ENCODE measurements at regions not wholly inside any gene's neighbourhood (a gene's known extent, or its start where the extent isn't known, plus 50 kb on each side); places are given as distances from the start of the nearest gene placed in this dataset.

DNA sequence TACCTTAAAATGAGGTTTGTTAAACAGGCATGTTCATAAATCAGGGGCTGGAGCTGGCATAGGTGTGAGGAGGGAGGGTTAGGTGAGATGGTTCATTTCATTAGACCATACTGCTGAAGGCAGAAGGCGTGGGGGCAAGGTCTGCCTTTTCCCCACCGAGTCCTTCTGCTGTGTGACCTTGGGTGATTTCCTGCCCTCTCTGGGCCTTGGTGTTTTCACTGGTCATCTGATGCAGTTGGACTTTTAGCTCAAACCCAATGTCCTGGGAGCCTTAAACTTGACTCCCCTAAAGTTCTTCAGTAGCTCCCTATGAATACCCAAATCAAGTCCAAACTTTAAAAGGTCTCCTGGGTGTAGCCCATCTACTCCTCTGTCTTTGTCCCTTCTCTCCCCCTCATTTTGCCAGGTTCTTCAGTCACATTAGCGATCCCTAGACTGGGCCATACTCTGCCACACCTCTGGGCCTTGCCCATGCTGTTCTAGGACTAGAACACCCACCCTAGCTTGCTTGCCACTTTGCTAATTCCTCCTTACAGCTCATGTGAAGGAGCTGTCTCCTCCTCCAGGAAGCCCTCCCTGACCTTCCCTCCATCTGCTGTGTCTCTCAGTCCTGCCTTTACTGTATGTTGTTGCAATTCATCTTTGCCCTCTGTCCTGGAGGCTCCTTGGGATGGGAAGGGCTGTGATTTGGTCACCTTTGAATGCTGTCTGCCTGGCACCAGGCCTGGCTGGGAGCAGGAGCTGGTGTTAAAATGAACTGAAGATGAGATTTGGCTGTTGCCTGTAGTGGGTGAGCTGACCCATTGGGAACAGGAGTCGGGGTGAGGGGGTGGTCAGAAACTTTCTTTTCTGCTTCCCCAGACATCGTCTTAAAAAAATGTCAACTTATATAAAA, 85.4 kb upstream of the HS6ST1 start:
- DNase-seq: no peak

DNA sequence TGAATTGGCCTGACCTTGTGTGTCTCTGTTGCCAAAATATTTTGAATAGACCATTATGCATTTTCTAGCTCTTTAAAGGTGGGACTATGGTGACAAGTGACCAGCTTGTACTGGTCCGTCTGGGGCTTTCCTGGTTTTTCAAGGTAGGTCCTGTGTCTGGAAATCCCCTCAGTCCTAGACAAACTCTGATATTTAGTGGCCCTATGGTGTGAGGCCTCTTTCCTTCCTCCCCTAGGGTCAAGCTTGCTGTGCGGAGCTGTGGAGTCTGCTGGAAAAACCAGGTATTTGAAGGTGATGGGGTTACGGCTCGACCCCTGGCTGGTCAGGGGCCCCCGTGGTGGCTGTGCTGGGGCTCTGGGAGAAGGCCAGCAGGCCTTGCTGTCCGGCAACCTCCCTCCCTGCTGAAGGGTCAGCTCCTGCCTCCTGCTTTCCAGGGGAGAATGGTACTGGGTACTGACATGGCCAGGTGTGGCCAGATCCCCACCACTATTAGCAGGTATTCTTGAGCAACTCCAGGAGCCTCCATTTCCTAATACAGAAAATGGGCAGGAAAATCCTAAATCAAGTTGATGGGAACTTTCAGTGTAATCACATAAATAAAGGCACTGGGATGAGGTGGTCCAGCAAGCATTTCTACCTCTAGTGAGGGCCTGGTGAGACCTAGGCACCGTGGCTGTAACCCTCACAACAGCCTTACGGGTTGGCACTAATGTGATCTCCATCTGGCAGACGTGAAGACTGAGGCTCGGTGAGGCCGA, 86.2 kb upstream of the HS6ST1 start:
- DNase-seq: no peak

DNA sequence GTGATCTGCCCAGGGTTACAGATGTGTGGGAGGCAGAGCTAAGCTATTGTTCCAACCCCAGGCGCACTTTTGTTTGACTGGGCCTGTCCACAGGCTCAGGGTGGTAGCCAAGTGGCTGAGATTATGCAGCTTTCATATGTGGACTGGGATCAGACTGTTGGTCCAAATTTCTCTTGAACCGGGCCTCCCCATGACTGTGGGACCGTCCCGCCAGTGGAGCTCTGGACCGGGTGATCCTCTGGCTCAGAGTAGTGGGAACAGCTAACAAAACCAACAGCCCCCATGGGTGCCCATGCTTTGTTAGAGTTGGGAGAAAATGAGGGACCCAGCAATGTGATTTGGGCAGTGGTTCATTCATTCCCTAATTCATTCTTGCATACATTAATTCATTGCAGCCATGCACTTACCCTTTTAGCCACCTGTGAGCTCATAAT, 86.8 kb upstream of the HS6ST1 start:
- no peak for DNase-seq

DNA sequence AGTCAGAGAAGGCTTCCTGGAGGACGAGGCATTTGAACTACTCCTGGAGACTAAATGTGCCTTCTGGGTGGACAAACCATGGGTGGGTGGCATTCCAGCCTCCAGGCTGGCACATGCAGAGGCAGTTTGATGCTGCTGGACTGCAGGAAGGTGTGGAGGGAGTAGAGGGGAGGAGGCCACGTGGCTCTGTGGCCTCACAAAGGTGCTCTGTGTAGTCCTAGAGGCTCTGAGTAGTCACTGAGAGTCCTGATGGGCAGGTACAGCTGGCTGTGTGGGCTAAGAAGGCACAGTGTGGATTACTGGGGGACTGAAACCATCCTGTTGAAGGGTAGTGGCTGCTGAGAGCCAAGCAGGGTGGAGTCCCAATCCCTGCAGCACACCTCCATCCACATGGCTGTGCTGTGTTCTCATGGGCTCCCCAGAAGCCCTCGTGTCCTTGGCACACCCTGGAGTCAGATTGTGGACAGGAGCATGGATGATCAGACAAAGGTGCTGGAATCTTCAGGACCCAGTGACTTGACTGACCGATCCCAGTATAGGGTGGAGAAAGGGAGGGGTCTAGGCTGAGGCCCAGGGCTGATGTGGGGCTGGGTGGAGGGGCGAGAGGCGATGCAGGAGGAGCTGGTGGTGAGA, 87.4 kb upstream of the HS6ST1 start:
- no peak for DNase-seq

DNA sequence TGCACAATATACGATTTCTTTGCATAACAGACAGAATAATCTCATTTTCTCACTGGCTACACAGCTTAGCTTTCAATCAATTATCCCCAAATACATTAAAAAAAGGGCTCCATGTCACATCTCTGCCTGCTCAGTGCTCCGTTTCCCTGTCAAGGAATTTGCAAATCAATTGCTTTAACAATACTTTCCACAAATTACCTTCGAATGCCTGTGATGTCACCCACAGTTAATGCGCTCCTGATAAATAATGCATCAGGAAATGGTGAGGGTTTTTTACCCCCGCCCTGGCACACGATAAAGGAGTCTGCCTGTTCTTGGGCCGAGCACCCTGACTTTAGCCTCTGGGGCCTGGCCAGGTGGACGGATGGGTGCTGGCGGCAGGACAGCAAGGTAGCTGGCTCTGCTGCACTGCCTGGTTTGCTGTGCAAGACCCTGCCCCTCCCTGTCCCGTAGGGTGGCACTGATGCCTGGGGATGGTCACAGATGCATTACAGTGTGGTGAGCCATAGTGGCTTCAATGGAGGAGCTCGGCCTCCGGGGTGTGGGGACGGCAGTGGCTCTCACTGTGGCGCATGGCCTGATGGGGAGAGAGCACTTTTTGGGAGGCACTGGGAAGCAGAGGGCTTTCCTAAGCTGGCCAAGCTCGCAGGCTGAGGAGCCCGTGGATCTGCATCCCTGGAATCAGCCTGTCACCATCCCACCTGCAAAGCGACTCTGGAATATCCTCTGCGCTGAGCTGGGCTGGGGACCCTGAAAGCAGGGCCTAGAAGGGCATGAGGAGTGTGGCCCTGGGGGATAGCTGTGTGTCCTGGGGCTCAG, 88.3 kb upstream of the HS6ST1 start:
- no peak for DNase-seq

DNA sequence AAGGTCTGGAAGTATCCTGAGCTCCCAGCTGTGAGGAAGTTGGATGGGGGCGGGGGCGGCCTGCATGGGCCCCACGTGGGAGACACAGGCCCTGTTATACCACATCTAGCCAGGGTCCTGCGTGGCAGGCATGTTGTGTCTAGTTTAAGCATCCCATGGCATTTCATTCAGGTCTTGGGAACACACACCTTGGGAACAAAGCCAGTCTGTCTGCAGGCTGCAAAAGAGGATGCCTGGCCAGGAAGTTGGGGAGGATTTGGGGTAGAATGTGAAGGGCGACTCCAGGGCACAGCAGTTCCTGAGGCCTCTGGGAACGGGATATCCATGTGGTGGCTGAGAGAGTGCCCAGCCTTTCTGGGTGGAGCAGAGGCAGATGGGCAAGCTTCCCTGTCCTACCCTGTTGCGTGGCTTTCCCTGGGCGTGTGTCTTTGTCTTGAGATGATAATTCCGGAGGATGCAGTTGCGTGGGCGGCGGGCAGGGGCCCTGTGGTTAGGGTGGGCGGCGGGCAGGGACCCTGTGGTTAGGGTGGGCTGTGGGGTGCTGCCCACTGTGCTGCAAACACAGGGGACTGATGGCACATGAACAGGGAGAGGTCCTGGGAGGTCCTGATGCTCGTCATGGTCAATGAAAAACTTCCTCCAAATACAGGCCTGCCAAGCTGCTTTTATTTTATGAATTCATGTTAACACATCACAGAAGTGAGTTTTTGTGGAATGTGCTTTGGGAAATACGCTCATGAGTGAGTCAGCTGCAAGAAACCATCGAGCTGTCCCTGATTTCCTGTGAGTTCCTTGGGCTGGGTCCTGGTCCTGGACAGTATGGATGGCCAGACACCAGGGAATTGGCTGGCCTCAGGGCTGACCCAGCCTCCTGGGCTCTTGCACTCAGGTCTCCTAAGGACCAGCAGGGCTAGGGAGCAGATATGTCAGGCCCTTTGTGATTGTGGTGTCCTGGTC, 90.0 kb upstream of the HS6ST1 start:
- DNase-seq: peak; percentile 84

DNA sequence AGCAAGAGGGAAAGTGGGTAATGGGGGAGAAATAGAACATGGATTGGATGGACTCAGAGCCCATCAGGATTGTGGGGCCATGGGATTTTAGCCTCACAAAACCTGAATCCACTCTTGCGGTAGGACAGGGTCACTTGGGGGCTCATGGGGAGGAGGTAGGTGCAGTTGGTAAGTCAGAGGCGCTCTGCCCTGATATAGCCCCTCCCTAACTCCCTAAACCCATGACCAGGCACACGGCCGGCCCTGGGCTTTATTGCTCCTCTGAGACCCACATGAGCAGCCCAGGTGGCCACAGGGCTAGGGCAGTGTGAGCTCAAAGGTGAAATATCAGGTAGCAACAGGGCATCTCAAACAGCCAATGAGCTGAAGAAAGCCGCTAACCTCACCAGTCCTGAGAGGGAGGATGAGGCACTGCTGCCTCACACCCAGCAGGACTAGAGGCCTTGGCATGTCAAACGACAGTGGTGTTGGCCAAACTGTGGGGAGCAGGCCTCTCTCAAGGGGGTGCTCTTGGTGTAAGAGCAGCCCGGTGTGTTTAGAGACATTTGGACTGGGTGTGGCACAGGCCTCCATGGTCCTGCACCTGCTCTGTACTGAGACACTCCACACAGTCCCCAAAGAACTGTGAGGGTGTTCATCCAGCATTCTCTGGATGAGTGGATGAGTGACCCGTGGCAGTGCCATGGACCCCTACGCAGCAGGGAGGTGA, 90.8 kb upstream of the HS6ST1 start:
- DNase-seq: no peak

DNA sequence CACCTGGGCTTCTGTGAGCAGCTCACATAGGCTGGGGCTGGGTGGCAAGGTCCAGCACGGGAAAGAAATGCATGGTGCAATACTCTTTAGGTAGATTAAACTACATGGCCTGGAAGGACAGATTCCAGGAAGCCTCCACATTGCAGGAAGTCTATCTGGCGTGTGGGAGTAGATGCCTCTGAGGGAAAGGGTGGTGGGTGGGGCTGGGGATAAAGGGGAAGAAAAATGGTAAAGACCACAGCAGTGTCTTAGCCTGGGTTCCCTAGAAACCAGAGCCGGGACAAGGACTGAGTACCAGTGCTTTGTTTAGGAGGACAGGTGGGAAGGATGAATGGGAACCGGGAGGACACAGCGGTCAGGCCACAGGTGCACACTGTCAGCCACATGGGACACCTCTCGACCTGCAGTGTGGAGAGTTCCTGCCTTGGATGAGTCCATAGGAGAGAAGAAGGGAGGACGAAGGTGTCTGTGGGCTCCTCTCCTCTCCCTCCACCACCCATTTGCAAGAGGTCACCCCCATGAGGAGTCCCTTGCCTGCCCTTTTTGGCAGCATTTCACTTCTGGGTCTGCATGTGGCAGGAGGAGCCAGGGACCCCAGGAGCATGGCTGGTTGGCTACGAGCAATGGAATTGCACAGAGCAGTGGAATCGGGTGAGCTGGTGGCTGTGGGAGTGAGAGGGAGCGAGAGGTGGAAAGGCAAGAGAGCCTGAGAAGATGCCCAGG, 91.5 kb upstream of the HS6ST1 start:
- no peak for DNase-seq

DNA sequence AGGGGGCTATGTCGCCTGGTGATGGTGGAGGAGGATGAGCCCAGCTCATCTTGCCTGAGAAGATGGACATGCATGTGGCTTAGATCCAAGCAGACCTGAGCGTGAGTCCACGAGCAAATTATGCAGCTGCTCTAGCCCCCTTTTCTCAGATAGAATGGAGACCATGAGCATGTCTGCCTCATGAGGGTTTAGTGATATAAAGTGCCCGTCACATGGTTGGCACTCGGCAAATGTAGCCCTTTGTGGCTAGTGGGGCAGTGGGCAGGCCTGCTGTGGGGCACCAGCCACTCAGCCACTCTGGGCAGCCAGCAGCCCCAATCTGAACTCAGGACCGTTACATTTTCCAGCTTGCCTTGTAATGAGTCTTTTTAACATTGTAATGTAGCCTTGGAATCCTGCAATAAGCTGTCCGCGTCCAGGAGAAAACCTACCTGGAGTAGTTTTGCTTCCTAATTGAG, 92.1 kb upstream of the HS6ST1 start:
- DNase-seq: no peak

DNA sequence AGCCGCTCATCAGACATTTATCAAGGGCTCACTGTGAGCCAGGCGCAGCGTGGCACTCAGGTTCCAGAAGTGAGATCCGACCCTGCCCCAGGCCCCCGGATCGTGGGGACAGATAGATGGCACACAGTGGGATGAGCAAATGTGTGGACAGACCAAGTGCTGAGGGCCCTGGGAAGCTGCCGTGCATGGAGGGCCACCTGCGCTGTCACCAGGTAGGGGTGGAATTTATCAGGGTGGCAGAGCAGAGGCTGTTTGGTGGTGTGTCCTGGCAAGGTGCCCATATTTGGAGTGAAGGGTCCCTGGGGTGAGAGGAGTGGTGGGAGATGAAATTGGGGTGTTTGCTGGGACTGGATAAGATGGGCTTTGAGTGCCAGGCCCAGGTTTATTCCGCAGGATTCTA, 92.8 kb upstream of the HS6ST1 start:
- DNase-seq: no peak

DNA sequence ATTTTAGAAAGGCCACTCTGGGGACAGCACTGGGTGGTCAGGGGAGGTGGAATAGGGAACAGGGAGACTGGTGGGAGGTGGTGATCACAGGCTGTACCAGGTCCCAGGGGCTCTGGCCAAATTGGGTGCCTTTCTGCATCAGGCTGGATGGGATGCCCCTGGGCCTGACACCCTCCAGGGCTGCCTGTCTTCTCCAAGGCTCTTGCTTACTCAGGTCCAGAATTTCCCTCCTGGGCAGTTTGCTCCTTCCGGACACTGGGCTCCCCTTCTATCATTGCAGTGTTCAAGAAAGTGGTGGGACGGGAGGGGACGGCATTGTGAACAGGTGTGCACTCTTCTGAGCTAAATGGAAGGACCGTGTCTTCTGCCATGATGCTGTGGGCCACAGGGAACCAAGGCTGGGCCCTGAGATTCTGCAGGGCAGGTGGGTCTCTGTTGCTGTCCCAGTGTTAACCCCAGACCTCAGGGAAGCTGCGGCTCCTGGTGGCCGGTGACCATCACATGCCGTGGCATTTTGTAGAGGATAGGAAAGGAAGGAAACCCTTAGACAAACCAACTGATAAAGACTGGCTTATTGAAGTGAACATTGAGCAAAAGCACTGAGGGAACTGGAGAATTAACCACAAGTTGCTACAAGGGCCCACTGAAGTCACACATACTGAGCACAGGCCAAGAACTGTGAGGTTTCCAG, 93.7 kb upstream of the HS6ST1 start:
- DNase-seq: no peak

DNA sequence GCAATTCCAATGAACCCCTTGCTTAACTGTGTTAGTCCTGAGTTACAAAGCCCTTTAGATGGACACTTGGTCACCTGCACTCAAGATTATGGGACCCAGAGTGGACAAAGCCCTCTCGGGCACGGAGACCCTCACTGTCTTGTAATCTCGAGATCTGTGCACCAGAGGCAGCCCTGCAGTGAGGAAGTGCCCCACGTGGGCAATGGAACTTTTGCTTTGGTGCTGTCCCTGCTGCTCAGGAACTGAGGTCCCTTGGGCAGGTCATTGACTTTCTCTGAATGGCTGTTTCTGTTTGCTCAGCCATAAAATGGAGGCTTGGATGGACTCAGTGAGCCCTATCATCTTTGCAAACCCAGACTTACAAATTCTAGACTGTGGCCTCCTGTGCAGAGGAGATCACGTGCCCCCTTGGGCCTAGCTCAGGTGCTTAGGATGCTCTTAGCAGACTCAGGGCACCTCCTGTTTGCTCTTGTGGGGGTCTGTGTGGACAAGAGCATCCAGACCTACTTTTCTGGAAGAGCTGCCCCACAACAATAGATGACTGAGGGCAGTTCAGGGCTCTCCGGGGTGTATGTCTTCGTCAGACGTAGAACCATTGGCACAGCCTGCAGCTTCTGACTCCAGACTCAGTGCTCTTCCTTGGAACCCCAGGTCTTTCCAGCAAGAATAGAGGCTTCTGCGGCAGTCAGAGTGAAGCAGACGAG, 94.5 kb upstream of the HS6ST1 start:
- no peak for DNase-seq

DNA sequence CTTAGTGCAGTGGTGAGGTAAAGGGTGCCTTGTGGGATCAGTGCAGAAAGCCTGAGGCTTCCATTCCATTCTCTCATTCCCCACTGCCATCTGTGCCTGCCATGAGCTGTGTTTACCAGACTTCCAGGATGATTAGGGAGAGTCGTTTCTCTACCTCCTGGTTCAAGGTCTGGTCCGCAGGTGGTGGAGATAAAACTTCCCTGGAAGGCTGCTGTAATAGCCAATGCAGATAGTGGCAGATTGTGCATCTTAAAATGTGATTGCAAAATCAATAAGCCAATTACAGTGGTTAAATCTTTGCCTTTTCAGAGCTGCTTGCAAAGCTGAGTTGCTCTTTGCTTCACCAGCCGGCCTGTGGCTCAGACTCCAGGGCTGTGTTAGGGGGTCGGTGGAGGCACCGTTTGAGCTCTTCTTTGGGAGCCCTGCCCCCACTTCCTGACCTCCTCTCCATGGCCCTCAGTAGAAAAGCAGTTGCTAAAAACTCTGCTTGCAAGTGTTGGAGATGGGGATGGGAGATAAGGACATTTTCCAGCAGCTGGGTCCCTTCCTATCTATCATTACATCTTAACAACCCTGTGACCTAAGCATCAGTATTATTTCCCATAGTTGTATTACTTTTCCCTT, 95.2 kb upstream of the HS6ST1 start:
- peak; percentile 13 for DNase-seq

DNA sequence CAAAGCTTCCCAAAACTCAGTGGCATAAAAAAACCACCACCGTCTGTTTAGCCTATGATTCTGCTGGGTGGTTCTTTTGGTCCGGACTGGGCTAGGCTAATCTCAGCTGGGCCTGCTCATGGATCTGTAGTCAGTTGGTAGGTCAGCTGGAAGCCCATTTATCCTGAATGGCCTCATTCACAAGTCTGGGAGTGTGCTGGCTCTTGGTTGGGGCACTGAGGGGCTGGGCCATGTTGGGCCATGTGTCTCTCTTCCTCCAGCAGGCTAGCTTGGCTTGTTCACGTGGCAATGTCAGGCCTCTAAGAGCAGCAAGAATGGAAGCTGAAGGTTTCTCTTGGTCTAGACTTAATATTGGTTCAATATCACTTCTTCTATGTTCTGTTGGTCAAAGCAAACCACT, 95.7 kb upstream of the HS6ST1 start:
- DNase-seq: no peak

DNA sequence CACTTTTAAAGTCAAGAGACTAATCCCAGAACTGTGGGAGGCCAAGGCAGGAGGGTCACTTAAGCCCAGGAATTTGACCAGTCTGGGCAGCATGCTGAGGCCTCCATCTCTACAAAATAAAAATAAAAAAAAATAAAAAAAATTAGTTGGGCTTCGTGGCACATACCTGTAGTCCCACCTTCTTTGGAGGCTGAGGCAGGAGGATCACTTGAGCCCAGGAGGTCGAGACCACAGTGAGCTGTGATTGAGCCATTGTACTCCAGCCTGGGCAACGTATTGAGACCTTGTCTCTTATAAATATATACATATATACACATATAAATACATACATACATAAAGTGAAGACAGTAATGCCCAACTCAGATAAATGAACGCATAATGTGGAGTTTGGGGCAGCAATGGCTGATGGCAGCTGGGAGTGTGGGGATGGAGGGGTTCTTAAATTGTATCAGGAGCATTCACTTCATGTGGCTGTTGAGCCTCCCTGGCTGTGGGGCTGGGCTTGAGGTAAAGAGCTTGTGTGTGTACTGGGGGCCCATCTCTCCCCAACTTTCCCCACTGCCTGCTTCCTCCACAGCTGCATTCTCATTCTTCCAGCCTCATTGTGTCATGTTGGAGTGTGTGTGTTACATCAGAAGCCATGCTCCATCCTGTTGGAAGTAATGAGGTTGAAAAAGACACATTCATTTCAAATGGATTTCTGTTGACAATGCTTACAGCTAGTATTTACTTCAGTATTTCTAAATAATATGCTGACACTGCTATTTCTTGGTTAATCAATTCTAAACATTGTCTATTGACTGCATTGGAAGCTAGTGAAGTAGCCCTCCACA, 96.5 kb upstream of the HS6ST1 start:
- no peak for DNase-seq

DNA sequence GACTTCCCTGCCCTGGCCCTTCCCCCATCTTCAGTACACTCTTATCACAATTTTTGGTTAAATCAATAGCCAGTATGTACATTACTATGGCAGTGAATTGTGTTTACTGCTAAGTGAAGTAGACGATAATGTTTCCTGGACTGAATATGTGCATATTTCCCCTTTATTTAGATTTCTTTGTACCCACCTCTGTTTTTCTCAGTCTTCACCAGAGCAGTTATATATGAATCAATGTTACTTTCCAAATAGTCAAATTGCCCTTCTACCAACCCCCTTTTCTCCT, 97.1 kb upstream of the HS6ST1 start:
- DNase-seq: no peak

DNA sequence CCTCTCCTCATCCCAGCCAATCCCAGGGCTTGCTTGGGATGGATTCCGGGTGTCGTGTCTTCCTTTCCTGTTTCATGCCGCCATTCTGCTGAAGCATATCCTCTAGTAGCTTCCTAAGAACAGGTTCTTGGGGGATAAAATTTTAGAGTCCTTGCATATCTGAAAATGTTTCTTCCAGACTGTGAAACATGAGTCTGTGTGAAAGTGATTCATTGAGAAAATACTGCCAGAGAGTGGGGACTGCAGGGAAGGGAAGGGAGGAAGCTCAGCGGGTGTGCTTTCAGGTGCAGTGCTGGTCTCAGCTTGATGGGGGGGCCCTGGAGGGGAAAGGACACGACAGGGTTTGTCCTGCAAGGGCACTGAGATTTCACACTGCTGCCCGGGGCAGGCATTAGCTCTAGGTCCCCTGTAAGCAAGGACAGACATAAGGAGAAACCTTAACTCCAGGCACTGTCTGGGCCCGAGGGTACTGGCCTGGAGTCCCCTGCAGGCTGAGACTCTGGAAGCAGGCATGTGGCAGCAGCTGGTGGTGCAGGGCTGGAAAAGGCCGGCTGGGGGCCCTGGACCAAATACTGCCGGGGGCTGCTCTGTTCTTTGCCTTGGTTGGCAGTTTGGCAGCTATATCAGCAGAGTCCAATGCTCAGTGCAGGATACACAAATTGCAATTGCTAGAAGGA, 97.6 kb upstream of the HS6ST1 start:
- no peak for DNase-seq
